GM18909 (cell line): ENCODE measurements at regions not wholly inside any gene's neighbourhood (a gene's known extent, or its start where the extent isn't known, plus 50 kb on each side); places are given as distances from the start of the nearest gene placed in this dataset.

Experiments used
- ATAC-seq: cut with Tn5 transposase; IDR thresholded peaks from one replicate; pipeline ENCODE4 v1.9.1; 2021; ENCODE audit warnings: mild to moderate bottlenecking; ENCODE audit not compliant: unreplicated experiment, poor library complexity

DNA sequence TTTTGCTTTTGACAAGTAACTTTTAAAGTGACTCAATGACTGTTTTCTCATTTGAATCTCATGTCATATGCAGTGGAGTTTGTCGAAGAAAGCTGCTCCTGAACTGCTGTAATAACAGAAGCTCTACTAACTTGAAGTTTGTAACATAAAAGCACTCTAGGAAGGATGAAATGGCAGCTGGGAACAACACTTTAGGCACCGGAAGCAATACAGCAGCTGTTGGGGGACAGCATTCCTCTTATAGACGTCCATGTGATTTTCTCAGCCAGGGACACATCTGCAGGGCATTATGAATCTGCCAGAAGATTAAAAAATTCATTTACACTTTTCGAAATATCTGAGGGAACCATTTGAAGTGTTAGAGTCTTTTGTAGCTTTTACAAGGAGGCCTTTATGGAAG lies 1035.8 kb downstream of the ADGRL3 start:
- no peak for ATAC-seq

DNA sequence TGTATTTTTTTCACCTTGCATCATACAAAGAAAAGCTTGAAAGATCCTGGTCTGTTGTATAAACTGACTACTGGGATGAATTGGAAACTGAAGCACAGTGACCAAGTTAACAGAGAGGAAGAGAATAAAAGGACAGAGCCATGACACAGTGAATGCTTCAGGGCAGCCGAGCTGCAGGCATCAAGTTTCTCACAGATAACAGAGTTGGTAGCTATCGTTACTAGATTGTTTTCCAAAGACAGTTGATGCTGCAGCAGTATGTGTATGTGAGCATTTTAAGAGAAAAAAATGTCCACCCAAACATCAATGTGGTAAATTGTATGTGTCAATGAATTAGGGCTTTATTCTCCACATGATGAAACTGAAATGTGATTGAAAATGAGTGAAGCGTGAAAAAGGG lies 1032.7 kb downstream of the ADGRL3 start:
- ATAC-seq: no peak

DNA sequence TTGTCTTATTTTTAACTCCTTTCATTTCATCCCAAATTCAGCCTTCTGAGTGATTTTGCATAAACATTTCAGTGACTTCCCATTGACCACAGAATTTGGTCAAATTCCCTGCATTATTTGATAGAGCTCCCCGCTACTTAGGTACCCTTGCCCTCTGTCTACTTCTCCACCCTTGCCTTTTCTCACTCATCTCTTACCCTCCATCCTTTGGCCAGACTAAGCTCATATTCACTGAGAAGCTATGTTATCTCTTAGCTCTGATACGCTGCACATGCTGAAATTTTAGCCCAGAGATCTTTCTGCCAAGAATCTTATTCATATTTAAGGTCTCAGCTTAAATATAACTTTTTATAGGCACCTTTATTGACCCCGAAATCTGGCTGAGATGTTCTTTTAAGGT lies 1031.9 kb downstream of the ADGRL3 start:
- no peak for ATAC-seq

DNA sequence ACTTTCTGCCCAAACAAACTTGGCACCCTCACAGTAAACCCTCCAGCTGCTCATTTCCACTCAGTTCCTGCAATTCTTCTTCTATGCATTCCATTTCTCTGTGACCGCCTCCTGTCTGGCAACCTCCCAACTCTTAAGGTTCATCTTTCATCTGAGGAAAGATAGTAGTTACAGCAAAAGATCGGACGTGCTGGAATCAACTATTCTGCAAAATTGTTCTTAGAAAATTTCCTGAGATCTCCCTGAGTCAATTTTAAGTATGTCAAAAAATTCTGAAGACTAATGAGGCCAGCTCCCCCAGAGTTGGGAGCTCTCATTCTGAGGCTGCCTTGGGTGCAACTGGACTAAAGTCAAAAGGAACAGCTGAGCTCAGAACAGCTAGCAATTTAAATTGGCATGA lies 1026.0 kb downstream of the ADGRL3 start:
- no peak for ATAC-seq

DNA sequence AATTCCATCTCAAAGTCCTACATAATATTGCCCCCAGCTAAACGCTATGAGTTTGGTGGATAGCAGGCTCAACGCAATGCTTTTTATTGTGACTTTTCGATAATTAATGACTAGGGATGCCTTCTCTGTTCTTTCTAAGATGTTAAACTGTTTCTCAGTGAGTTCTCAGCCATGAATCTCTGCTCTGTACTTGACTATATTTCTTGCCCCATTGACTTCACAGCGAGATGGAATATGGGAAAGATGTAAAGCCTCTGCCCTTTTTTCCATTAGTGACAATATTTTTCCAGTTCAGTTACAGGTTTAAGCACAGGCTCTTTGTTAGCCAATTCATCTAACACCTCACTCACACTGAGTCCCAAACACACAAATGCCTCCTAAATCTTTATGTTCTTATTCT lies 1022.0 kb downstream of the ADGRL3 start:
- ATAC-seq: no peak

DNA sequence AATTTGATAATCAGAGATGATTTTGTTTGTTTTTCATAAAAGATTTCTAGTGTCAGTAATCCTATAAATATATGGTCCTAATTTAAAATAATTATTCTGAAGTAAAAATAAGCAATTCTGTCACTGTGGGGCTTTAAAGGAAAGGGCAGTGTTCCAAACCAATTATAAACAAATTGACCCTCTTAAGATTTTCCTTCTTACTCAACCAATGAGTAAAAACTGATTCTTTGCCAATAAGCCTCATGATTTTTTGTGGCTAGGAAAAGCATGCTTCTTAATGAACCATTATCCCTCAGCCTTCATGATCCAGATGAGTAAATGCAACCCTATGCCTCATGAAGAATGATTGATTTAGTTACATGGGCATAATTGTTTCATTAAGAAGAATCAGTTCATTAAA lies 1010.4 kb downstream of the ADGRL3 start:
- no peak for ATAC-seq

DNA sequence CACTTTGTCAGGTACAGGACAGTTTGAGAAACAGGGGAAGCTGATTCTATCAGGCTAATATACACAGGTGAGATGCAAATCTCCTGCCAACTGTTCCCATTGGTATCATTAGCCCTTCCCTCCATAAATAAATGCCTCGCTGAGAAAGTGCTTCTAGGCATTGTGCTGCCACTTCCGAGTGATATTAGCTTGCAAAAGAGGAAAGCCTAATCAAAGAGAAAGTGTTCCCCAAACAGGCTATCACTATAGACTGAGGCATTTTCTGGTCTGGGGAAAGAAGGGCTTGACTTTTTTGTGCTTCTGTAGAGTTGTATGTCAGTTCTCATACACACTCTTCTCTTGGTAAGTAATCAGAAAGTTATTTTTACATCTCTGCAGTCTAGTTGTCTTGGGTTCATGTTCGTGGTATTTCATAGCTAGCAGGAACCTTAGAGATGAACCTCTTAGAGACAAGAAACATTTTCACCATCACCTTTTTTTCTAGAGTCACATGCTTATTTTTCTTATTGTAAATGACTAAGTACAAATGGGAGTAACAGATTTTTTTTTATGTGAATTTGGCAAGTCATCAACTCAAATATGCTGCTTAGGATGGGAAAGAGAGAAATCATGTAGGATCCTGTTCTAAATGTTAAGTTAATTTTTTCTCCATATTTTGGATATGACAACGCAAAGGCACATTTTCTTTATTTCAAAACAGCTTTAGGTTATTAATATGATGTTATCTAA lies 1009.8 kb downstream of the ADGRL3 start:
- no peak for ATAC-seq

DNA sequence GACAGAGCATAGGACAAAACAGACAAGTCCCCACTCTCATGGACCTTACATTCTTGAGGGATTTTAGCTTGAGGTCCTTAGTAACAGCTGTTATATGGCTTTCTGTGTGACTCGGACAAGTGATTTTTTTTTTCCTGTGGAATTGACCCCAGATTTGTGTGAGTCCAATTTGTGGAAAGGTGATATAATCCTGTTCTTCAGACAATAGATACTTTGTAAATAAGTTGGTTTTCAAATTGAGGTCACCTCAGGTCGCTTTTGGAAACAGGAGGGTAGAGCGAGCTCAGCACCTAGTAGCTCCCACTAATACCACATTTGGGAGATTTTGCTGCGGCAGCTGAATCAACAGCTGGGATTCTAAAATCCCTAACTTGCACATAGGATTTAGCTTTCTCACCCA lies 1008.8 kb downstream of the ADGRL3 start:
- no peak for ATAC-seq

DNA sequence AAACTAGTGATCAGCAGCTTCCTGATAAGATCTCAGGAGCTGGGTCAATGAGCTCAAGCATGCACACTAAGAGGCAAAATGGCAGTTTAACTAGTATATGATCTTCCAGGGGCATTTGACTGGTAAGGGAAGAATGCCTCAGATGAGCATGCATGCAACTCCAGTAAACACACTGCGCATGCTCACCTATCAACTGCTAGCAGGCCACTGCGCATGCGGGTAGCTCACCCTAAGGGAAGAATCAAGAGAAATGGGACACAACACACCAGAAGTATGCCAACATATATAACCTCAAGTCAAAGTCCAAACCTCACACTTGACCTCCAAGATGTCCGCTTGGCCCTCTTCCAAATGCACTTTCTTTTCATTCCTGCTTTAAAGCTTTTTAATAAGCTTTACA lies 1004.0 kb downstream of the ADGRL3 start:
- ATAC-seq: no peak

DNA sequence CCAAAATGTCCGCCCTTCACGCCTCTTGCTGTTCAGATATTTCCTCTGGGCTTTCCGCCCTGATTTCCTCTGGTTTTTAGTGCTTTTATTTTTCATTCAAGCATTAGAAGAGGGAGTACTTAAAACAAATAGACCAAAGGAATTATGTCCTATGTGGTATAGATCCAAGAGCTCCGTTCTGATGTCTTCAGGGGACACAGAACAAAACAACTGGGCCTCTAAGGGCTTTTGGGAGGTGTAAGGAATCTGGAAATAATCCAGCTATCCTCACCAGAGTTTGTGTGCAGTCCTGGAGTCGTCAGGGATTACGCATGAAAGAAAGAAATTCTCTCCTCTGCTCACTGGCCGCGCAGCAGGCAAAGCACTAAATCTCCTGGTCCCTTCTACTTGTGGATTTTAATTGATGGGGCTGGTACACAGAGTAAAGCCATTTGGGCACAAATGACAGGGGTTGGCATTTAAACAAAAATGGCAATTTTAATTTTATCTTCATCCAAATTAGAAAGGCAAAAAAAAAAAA lies 999.2 kb downstream of the ADGRL3 start:
- no peak for ATAC-seq

DNA sequence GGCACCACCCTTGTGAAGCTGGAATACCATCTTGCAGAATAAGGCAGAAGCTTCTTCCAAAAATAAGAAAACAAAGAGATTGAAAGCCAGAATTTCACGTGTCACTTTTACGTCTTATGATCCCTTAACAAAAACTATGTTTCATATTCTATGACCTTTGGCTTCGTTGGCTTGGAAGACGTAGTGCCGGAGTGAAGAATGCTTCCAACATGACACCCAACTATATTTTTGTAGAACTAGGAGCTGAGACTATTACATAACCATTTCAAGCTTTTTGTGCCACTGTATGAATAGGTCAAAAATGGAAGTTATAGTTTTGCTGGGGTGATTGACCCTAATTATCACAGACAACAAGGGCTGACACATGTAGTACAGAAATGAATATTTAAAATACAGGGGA lies 996.2 kb downstream of the ADGRL3 start:
- no peak for ATAC-seq

DNA sequence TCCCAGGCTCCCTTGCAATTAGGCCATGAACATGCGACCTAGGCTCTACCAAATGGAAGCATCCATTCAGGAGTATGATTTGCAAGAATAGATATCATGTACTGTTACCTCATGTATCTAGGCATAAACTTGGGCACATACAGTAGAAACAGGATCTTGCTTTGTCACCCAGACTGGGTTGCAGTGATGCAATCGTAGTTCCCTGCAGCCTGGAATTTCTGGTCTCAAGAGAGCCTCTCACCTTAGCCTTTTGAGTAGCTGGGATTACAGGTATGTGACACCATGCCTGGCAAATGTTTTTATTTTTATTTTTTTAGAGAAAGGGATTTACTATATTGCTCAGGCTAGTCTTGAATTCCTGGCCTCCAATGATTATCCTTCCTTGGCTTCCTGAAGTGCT lies 994.2 kb downstream of the ADGRL3 start:
- ATAC-seq: no peak

DNA sequence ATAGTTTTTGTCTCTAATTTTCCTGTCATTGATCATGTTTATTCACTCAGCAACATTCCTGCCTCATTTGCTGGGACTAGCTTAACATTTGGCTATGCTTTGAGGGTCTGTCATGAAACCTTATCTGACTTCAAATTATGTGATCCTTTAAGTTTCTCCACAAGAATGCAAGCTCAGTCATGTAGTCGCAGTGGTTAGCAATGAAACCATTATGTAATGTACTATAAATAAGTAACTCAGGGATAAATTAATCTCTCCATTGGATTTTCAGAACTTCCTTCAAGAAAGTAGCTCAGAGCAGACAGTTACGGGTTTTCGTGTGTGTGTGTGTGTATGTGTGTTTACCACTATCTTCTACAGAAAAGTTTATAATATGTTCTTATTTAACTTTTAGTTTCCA lies 993.6 kb downstream of the ADGRL3 start:
- ATAC-seq: no peak

DNA sequence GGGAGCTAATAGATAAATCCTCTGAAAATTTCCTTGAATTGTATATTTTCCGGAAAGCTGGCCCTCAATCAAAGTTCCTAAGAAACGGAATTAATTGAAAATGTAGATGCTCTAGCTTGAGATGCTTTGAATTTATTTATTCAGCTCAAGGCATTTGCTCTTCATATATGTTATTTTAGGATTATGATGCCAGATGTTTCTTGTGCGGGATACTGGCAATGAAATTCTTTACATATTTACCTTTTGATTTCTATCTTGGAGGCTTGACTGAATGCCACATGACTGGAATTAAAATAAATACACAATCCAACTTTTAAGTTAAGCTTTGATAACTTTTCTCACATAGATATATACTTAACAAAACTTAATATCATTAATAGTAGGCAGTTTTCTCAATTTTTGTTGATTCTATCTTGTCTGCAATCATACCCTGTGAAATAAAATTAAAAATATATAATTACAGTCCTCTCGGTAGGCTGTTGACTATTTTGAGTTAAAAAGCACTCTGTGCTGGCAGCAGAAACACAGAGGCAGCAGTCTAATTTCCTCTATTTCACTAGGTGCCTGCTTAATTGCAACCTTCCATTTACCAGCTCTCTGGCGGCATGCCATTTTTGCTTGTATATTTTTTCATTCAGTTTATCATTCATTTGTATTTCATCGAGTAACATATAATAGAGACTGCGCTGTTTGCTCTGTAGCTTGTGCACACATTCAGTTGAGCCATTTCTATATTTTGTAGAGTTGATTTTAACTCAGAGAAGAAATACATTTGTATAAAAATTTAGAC lies 991.5 kb downstream of the ADGRL3 start:
- ATAC-seq: no peak

DNA sequence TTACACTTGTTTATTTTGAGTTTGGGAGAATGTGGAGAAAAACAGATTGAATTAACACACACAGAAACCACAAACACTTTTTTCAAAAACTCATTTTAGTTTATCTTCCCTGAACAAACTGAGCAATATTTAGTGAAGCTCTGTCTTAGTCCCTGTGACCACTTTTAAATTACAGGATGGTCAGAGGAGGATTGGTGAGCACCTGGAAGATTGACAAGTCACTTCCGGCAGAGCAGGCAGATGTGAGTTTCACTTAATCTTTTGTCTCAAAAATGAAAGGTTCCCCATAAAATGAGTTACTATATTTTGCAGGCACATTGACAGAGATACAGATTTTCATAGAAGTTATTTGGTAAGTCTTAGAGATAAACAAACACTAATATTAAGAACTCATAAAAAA lies 970.1 kb downstream of the ADGRL3 start:
- no peak for ATAC-seq

DNA sequence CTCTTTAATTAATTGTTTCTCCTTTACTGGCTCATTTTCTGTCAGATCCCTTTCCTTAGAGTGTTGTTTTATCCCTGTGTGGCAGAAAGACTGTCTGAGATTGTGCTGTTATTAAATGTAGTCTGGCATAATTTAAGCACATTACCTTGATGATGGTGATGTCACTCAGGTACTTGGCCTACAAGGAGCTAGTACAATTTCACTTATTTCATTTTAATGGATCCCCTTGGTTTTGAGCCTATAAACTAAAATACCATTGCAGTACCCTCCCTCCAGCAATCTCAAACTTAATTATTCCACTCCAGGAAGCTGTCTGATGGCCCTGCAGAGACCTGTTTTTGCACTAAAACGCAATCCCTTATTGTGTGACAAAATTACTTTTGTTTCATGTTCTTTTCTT lies 968.6 kb downstream of the ADGRL3 start:
- ATAC-seq: no peak

DNA sequence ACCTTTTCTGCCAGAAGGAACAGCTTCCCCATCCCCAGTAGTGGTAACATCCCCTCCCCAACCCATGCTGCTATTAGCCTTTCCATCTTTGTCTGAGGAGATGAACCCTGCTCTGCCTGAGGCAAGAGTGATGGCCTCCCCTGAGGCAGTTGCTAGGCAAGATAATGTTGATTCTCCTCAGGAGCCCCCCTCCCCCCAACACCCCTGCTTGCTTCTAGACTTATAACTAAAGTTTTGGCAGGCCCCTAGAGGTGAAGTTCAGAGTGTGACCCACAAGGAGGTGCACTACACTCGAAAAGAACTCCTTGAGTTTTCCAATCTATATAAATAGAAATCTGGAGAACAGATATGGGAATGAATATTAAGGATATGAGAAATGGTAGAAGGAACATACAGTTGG lies 962.5 kb downstream of the ADGRL3 start:
- ATAC-seq: no peak

DNA sequence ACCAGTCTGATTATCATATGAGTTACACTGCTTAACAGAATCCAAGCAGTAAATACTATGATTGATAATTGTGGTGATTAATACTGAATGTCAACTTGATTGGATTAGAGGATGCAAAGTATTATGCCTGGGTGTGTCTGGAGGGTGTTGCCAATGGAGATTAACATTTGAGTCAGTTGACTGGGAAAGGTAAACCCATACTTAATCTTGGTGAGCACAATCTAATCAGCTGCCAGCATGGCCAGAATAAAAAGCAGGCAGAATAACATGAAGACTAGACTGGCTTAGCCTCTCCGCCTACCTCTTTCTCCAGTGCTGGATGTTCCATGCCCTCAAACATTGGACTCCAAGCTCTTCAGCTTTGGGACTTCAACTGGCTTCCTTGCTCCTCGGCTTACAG lies 961.3 kb downstream of the ADGRL3 start:
- ATAC-seq: no peak

DNA sequence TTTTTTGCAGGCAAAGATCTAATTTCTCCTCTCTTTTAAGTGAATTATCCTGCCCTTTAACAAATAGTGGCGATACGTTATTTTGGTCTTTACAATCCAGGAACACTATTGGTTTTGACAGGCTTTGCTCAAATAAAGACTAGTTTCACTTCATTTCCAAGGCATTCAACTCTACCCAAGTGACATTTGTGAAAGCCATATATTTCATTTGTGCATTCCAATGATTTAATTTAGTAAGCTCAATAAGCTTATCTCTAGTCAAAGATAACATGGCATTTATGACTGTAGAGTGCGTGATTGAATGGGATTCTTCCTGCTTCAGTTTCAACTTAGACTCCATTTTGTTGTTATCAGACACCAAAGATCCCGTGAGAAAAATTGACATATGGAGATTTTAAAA lies 959.8 kb downstream of the ADGRL3 start:
- no peak for ATAC-seq

DNA sequence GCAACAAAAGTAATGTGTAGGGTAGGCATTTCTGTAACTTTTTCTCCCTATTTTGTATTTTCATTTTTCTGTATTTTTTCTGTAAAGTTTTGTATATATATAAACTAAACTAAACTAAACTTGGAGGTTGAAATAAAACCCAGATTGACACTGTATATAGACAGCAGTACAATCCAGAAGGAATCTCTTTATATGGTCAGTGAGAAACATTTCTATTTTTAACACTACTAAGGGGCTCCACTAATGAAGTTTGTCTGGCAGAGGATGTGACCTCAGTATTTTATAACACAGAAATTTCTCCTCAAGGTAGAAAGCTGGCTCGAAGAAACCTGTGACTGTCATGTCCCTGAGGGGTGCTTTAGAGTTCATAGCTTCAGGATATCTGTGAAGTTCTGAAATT lies 959.2 kb downstream of the ADGRL3 start:
- no peak for ATAC-seq

DNA sequence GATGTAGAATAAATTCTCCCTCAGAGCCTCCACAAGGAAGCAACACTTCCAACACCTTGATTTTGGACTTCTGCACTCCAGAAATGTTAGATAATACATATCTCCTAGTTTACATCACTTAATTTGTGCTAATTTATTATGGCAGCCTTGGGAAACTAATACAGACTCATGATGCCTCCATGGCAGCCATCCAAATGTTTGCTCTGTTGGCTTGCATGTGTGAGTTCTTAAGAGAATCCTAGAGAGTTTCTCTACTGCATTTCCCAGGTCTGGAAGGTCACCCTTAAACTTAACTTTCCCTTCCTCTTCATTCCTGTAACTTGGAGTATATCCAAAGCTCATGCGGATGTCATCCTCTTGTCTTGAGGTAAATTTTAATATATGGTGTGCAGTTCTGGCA lies 956.1 kb downstream of the ADGRL3 start:
- no peak for ATAC-seq

DNA sequence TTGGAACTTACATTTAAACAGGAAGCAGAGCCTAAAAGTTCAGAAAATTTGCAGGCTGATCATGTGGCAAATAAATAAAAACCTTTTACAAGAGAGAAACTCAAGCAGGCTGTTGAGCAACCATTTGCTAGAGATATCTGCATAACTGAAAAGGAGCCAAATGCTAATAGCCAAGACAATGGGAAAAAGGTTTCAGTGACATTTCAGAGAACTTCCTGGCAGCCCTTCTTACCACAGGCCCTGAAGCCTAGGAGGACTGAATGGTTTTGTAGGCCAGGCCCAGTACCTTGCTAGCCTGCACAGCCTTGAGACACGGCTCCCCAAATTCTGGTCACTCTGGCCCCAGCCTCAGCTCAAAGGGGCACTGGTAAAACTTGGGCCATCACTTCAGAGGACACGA lies 945.1 kb downstream of the ADGRL3 start:
- ATAC-seq: no peak
